GM12878 (cell line): ENCODE measurements at regions not wholly inside any gene's neighbourhood (a gene's known extent, or its start where the extent isn't known, plus 50 kb on each side); places are given as distances from the start of the nearest gene placed in this dataset.

Experiments used
- ATAC-seq: fragments of 200-7000 bp; cut with Tn5 transposase; 3 replicates; pipeline ENCODE4 v1.9.1; 2020; ENCODE audit warnings: mild to moderate bottlenecking, moderate library complexity
- BruUV-seq: library from RNA; stranded (reverse); fragments of 400-500 nt; replicated peaks from 2 replicates; lab custom pipeline; 2021; lab: Mats Ljungman, UMichigan
- CTCF ChIA-PET: fragments of 300-600 bp; sonication (Branson Sonifier 250); formaldehyde crosslinking; extraction: SDS; loops from one replicate; lab custom pipeline; 2021; ENCODE audit warnings: inconsistent platforms; lab: Yijun Ruan, JAX
- POLR2A ChIA-PET: fragments of 350-600 bp; formaldehyde crosslinking; extraction: SDS; loops from one replicate; lab custom pipeline; 2021; ENCODE audit warnings: inconsistent platforms; lab: Charles Lee
- RAD21 ChIA-PET: fragments of 300-600 bp; sonication (Branson Sonifier 250); formaldehyde crosslinking; loops from one replicate; lab custom pipeline; 2023; ENCODE audit warnings: antibody characterized with exemption; ENCODE audit not compliant: unreplicated experiment; lab: Charles Lee
- SMC1A ChIA-PET: fragments of 300-600 bp; sonication (Branson Sonifier 250); formaldehyde crosslinking; loops from one replicate; lab custom pipeline; 2023; ENCODE audit not compliant: unreplicated experiment, uncharacterized antibody; lab: Charles Lee
- DNase-seq: peaks from one replicate; pipeline ENCODE4 v3.0.0-alpha.2; 2011; ENCODE audit warnings: low read depth, low spot score
- FAIRE-seq: peaks from 3 replicates; lab custom pipeline; 2011; peaks lifted over from hg19 to GRCh38; lab: Jason Lieb, UNC
- H2AFZ ChIP-seq: 2 replicates; pipeline ENCODE4 v1.6.0; 2011; ENCODE audit warnings: low read depth, low read length, control low read depth; ENCODE audit not compliant: control insufficient read depth
- H3K27ac ChIP-seq: 2 replicates; pipeline ENCODE4 v1.5.1; 2011; ENCODE audit warnings: control low read depth; ENCODE audit not compliant: control insufficient read depth, insufficient read depth
- H3K27me3 ChIP-seq, 2 experiments: replicated peaks in 1 of 2; 2 replicates each; pipeline versions ENCODE4 v1.6.0 to v1.6.1; 2011; ENCODE audit warnings: low read length in 1 of 2; ENCODE audit not compliant: control insufficient read depth in 2 of 2, insufficient read depth in 2 of 2
- H3K36me3 ChIP-seq, 2 experiments: 2 replicates each; pipeline ENCODE4 v1.5.1; 2011; ENCODE audit warnings: low read length in 1 of 2; ENCODE audit not compliant: control insufficient read depth in 2 of 2, insufficient read depth in 2 of 2
- H3K4me1 ChIP-seq: 2 replicates; pipeline ENCODE4 v1.6.1; 2011; ENCODE audit warnings: mild to moderate bottlenecking, low read length, moderate library complexity, mixed read lengths; ENCODE audit not compliant: control insufficient read depth, insufficient read depth
- H3K4me2 ChIP-seq: 2 replicates; pipeline ENCODE4 v1.6.0; 2011; ENCODE audit warnings: control low read depth; ENCODE audit not compliant: control insufficient read depth, insufficient read depth
- H3K4me3 ChIP-seq: fragments of 200-600 bp; sonication (generic); 2 replicates; pipeline ENCODE4 v1.5.1; 2016
- H3K79me2 ChIP-seq: 2 replicates; pipeline ENCODE4 v1.6.0; 2011; ENCODE audit warnings: low read length; ENCODE audit not compliant: control insufficient read depth, insufficient read depth
- H3K9ac ChIP-seq: 2 replicates; pipeline ENCODE4 v1.8.0; 2011; ENCODE audit warnings: low read length, control low read depth, mixed read lengths; ENCODE audit not compliant: control insufficient read depth, insufficient read depth
- H3K9me3 ChIP-seq: replicated peaks from 3 replicates; pipeline ENCODE4 v1.5.1; 2011; ENCODE audit warnings: mild to moderate bottlenecking, low read length; ENCODE audit not compliant: control insufficient read depth, insufficient read depth
- H4K20me1 ChIP-seq: 2 replicates; pipeline ENCODE4 v1.6.0; 2011; ENCODE audit not compliant: control insufficient read depth, insufficient read depth
- MYC ChIP-seq: IDR thresholded peaks from 2 replicates; pipeline ENCODE4 v1.6.1; 2011; ENCODE audit warnings: mild to moderate bottlenecking, low read length, moderate library complexity, inconsistent platforms; ENCODE audit not compliant: insufficient read depth, insufficient replicate concordance, insufficient read length, severe bottlenecking
- ZNF622 ChIP-seq: fragments of 450-650 bp; IDR thresholded peaks from 2 replicates; pipeline ENCODE4 v1.6.1; 2017; ENCODE audit warnings: mild to moderate bottlenecking, inconsistent platforms
- WGBS: methylation state at CpG from one replicate; pipeline ENCODE4 v1.1.6; 2016; ENCODE audit warnings: low lambda C conversion rate; ENCODE audit not compliant: insufficient replicate concordance, insufficient coverage; ENCODE audit errors: missing lambda C conversion rate; 5-methylcytosine and 5-hydroxymethylcytosine counted together
- in situ Hi-C: fragments of 300-500 bp; cut with MboI; formaldehyde crosslinking; loops from 9 replicates; pipeline ENCODE4 v1.14.3; 2018; ENCODE audit warnings: mixed read lengths
- intact Hi-C: fragments of 100-400 bp; cut with micrococcal nuclease; formaldehyde crosslinking; loops from one replicate; pipeline ENCODE4 v1.14.2; 2022; ENCODE audit not compliant: unreplicated experiment
- TF ChIP-seq, protein P1 (sequence below): fragments of 450-650 bp; IDR thresholded peaks from 2 replicates; pipeline ENCODE4 v1.6.1; 2018; ENCODE audit warnings: mild to moderate bottlenecking, low read depth, moderate library complexity; ENCODE audit not compliant: partially characterized antibody

- ATAC-seq (no peak), FAIRE-seq (no peak)
- Histone ChIP-seq H3K9me3 (no peaks in the 10 kb centered on the region), H3K27ac (no peak overlapping the region), H3K9ac (no peak overlapping the region), H3K27me3 (no peaks in the 10 kb centered on the region)
- ChIA-PET POLR2A (no interaction called here), RAD21 (no interaction called here)
- in situ Hi-C loops: no loop called here
- TF ChIP-seq ZNF622: no peak
- TF ChIP-seq, all 136 proteins: peak for 0
- Histone ChIP-seq H3K79me2 (no peaks in the 10 kb centered on the region), H4K20me1 (no peaks in the 10 kb centered on the region), H3K4me3 (no peak overlapping the region), H2AFZ (no peak overlapping the region), H3K4me1 (no peaks in the 10 kb centered on the region), H3K36me3 (no peaks in the 10 kb centered on the region), H3K4me2 (no peak overlapping the region)
- BruUV-seq: no TSS peak
- SMC1A ChIA-PET: interaction anchor here (0.8 to 1.0 kb wide), 2 partner anchors 32 to 193 kb away, joined by 3 read pairs; no protein-coding TSS in a partner anchor
- DNase-seq: no peak
- 0% methylated on average over 2 of the region's 2 CpGs for WGBS
- CTCF ChIA-PET: no interaction called here
- intact Hi-C loops: no loop called here
These were observed 99.2 kb downstream of the RND3 start for GRCh38 chr2:150388289-150388625.

DNA sequence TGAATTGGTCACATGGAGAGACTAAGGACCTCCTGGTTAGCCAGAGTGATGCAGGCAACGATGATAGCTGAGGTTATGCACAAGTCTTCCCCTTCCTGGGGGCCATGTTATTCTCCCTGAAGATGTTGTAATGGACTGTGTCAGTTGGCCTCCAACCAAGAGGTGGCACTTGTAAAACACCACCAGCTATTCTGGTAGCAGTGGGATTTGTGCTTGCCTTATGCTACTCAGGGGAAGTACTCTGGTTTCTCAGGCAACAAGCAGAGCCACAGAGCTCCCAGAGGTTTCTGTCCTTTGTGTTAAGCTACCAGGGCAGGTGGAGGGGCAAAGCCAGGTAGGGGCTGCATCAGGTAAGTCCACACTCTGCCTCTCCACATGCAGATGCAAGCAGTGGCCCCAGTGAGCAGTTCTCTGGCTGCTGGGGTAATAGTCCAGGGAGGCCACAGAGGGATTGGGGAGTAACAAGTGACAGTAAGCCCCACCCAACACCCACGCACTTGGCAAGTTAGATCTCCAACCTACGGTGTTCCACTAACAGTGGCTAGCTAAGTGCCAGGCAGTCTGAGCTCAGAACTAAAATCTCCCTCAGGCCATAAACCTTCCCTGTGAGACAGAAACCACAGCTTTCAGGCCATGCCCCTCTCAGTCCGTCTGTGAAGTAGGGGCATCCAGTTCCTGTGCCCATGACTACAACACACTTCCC lies 99.7 kb downstream of the RND3 start:
- in situ Hi-C loops: no loop called here
- H4K20me1 ChIP-seq: no peaks in the 10 kb centered on the region
- no peak overlapping the region for H3K4me2 ChIP-seq
- no peak overlapping the region for H2AFZ ChIP-seq
- FAIRE-seq (no peak), ATAC-seq (no peak), DNase-seq (no peak)
- SMC1A ChIA-PET: interaction anchor here (0.8 to 1.0 kb wide), 3 partner anchors 33 to 261 kb away, joined by 3 to 4 read pairs (median 3); no protein-coding TSS in a partner anchor
- intact Hi-C loops: no loop called here
- RAD21 ChIA-PET: no interaction called here
- TF ChIP-seq MYC: no peak
- TF ChIP-seq, protein P1, sequence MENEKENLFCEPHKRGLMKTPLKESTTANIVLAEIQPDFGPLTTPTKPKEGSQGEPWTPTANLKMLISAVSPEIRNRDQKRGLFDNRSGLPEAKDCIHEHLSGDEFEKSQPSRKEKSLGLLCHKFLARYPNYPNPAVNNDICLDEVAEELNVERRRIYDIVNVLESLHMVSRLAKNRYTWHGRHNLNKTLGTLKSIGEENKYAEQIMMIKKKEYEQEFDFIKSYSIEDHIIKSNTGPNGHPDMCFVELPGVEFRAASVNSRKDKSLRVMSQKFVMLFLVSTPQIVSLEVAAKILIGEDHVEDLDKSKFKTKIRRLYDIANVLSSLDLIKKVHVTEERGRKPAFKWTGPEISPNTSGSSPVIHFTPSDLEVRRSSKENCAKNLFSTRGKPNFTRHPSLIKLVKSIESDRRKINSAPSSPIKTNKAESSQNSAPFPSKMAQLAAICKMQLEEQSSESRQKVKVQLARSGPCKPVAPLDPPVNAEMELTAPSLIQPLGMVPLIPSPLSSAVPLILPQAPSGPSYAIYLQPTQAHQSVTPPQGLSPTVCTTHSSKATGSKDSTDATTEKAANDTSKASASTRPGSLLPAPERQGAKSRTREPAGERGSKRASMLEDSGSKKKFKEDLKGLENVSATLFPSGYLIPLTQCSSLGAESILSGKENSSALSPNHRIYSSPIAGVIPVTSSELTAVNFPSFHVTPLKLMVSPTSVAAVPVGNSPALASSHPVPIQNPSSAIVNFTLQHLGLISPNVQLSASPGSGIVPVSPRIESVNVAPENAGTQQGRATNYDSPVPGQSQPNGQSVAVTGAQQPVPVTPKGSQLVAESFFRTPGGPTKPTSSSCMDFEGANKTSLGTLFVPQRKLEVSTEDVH: no peak
- BruUV-seq: no TSS peak
- no peak overlapping the region for H3K9ac ChIP-seq
- 16% methylated on average over 4 of the region's 4 CpGs for WGBS
- no peak overlapping the region for H3K4me3 ChIP-seq
- H3K9me3 ChIP-seq: no peaks in the 10 kb centered on the region
- H3K79me2 ChIP-seq: no peaks in the 10 kb centered on the region
- no peaks in the 10 kb centered on the region for H3K36me3 ChIP-seq
- no peak overlapping the region for H3K27ac ChIP-seq
- H3K4me1 ChIP-seq: no peaks in the 10 kb centered on the region
- POLR2A ChIA-PET: no interaction called here
- CTCF ChIA-PET: interaction anchor here (1.9 kb wide), 1 partner anchor 12 kb away, joined by 4 read pairs; no protein-coding TSS in a partner anchor
- no peaks in the 10 kb centered on the region for H3K27me3 ChIP-seq
